Activated CD8-positive, alpha-beta memory T cell treated with anti-CD3 and anti-CD28 coated beads, Interleukin-2, amount 50 U/mL, for 48 hours (primary cell): ENCODE measurements at regions not wholly inside any gene's neighbourhood (a gene's known extent, or its start where the extent isn't known, plus 50 kb on each side); places are given as distances from the start of the nearest gene placed in this dataset.

ENCODE experiments used
- DNase-seq: peaks from one replicate; pipeline ENCODE4 v3.0.0-alpha.2; 2020

- DNase-seq, result no peak
These were observed 686.5 kb downstream of the LRFN5 start for GRCh38 chr14:42293180-42293579.

GRCh38 chr14:42277840-42278239 lies 671.2 kb downstream of the LRFN5 start:
- no peak for DNase-seq

- no peak for DNase-seq
These were observed 662.6 kb downstream of the LRFN5 start for GRCh38 chr14:42269234-42269633.

GRCh38 chr14:42248131-42248530 lies 641.5 kb downstream of the LRFN5 start:
- DNase-seq, result no peak

GRCh38 chr14:42241101-42241500 lies 634.4 kb downstream of the LRFN5 start:
- DNase-seq, result no peak

GRCh38 chr14:42229976-42230375 lies 623.3 kb downstream of the LRFN5 start:
- DNase-seq, result no peak

- DNase-seq, result no peak
These were observed 622.6 kb downstream of the LRFN5 start for GRCh38 chr14:42229294-42229693.

GRCh38 chr14:42228611-42229010 lies 621.9 kb downstream of the LRFN5 start:
- DNase-seq, result no peak

- peak; percentile 55 for DNase-seq
These were observed 617.6 kb downstream of the LRFN5 start for GRCh38 chr14:42224053-42224888.

GRCh38 chr14:42222924-42223471 lies 616.3 kb downstream of the LRFN5 start:
- no peak for DNase-seq

GRCh38 chr14:42214981-42215491 lies 608.4 kb downstream of the LRFN5 start:
- no peak for DNase-seq

- no peak for DNase-seq
These were observed 594.3 kb downstream of the LRFN5 start for GRCh38 chr14:42200957-42201356.

- no peak for DNase-seq
These were observed 591.3 kb downstream of the LRFN5 start for GRCh38 chr14:42198010-42198409.

GRCh38 chr14:42192738-42193653 lies 586.3 kb downstream of the LRFN5 start:
- no peak for DNase-seq

- DNase-seq, result no peak
These were observed 584.1 kb downstream of the LRFN5 start for GRCh38 chr14:42190744-42191143.

- DNase-seq, result no peak
These were observed 581.2 kb downstream of the LRFN5 start for GRCh38 chr14:42187846-42188245.

- no peak for DNase-seq
These were observed 579.0 kb downstream of the LRFN5 start for GRCh38 chr14:42185718-42186117.

- DNase-seq, result no peak
These were observed 567.7 kb downstream of the LRFN5 start for GRCh38 chr14:42174357-42174756.

GRCh38 chr14:42173206-42173605 lies 566.5 kb downstream of the LRFN5 start:
- DNase-seq, result no peak

- no peak for DNase-seq
These were observed 565.6 kb downstream of the LRFN5 start for GRCh38 chr14:42172304-42172703.

GRCh38 chr14:42163136-42163535 lies 556.5 kb downstream of the LRFN5 start:
- no peak for DNase-seq

GRCh38 chr14:42159138-42159537 lies 552.5 kb downstream of the LRFN5 start:
- DNase-seq, result no peak

GRCh38 chr14:42149609-42150261 lies 543.1 kb downstream of the LRFN5 start:
- DNase-seq, result no peak
